UCSD-AML1 (cell line): ENCODE measurements at regions not wholly inside any gene's neighbourhood (a gene's known extent, or its start where the extent isn't known, plus 50 kb on each side); places are given as distances from the start of the nearest gene placed in this dataset.

Experiments used
- DNase-seq: peaks from one replicate; lab custom pipeline; 2025; ENCODE audit not compliant: unreplicated experiment; lab: John Stamatoyannopoulos, UW

DNA sequence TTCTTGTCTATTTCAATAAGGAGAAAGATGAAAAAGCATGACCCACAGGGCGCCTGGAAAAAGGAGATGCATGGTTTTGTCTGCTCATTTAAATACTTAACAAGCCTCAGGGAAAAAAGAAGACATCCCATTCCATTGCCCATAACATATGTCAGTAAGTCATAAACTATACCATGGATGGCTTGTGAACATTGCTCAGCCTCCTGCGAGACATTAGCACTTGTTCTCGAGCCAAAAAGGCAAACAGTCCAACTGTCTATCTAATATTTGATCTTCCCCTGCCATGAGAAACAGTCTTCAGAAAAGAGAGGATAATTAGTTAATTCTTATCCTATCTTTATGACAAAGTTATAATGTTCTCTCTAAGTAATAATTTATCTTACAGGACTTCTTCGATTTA lies 527.4 kb downstream of the HACE1 start:
- no peak for DNase-seq

- DNase-seq: peak; percentile 15
These were observed 533.3 kb downstream of the HACE1 start for GRCh38 chr6:104326173-104327001.

DNA sequence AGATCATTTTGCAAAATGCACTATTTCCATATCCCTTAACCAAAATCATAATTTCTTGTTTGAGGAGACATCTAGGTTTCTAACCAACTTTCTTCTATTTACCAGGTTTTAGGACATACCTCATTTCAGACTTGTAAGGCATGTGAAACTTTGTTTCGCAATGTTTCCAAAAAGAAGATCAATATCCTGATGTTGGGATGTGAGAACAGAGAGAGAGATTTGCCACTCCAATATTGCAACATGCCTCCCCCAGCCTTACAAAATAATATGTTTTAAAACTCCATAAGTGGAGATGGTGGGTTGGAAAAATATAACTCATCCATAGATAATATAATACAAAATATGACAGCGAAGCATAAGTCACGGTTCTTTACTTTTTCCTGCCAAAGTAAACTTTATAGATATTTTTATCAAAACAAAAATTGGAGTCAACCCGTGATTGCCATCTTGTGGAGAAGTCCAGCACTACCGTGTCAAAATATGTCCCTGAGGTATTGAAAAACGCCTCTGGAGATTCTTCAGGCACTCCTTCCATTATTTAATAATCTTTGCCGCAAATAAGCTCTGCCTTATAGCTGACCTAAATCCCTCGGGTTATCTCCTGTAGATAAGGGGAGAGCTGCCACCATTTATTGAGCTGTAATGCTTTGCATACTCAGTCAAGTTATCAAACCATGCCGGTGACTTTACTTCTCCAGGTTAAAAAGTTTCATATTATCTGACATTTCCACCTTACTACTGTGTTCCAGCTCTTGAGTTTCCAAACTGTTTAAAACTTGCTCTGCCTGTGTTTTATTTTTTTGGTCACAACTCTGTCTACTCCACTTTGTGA lies 534.2 kb downstream of the HACE1 start:
- DNase-seq: peak; percentile 9

- no peak for DNase-seq
These were observed 535.4 kb downstream of the HACE1 start for GRCh38 chr6:104324301-104324700.

DNA sequence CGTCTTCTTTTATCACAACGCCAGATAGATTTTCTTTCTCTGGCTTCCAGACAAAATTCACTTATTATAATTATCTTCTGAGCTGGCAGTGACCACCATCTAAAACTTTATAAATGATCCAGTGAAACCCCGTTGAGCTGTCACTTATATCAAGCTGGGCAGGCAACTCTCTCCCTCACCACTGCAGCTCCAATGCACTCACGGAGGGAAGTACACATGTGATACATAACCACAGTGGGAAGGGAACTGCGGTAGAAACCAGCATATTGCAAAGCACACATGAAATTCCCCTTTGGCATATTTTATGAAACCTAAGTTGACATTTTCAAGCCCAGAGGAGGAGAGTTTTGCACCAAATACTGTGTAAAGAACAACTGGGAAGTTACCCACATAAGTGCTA lies 536.9 kb downstream of the HACE1 start:
- peak; percentile 23 for DNase-seq

- no peak for DNase-seq
These were observed 538.4 kb downstream of the HACE1 start for GRCh38 chr6:104321301-104321700.

GRCh38 chr6:104320896-104321295 lies 538.8 kb downstream of the HACE1 start:
- DNase-seq: peak; percentile 12

DNA sequence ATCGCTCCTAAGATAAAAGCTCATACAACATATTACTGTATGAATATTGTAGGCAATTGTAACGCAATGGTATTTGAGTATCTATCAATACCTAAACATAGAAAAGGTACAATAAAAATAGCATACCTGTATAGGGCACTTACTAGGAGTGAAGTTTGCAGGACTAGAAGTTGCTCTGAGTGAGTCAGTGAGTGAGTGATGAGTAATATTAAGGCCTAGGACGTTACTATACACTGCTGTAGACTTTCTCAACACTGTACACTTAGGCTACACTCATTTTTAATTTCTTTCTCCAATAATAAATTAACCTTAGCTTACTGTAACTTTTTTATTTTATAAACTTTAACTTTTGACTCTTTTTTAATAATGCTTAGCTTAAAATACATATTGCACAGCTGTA lies 546.9 kb downstream of the HACE1 start:
- DNase-seq: no peak

GRCh38 chr6:104306211-104306610 lies 553.5 kb downstream of the HACE1 start:
- no peak for DNase-seq

- DNase-seq: no peak
These were observed 554.5 kb downstream of the HACE1 start for GRCh38 chr6:104305206-104305605.

GRCh38 chr6:104301951-104302350 lies 557.8 kb downstream of the HACE1 start:
- DNase-seq: no peak

DNA sequence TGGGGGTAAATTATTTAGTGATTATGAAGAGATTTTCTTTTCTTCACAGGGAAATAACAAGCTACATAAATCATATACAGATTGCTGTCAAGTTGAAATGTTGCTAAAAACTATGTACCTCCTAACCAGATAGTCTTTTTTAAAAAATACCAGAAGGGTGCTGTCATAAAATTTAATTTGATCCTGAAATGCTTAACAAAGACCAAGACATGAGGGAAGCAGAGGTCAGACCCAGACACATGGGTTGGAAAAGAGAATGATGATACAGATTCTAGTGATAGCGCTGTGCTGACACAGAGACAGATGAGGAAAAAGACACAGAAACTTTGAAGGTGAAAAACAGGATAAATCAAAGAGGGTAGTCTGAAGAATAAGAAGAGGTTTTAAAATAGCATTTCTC lies 573.1 kb downstream of the HACE1 start:
- DNase-seq: no peak

GRCh38 chr6:104284872-104285271 lies 574.8 kb downstream of the HACE1 start:
- DNase-seq: no peak

- no peak for DNase-seq
These were observed 577.1 kb downstream of the HACE1 start for GRCh38 chr6:104282581-104282980.

- no peak for DNase-seq
These were observed 578.3 kb downstream of the HACE1 start for GRCh38 chr6:104281370-104281769.

DNA sequence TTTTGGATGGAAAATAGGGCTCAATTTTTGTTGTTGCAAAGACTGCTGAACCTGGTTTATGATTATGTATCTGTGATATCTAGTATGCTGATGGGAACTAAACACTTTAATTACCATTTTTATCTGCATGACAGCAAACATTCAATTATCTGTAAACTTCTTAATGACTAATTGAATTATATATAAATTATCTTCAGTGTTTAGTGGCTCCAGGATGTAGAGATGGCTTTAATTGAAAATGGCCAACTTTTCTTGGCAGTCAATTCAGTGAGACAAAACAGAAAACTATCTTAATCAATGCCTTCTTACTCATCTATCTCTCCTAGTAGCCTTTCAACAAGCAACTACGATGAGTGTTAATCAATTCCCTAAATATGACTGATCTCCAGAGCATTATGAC lies 591.3 kb downstream of the HACE1 start:
- DNase-seq: no peak

- DNase-seq: no peak
These were observed 592.8 kb downstream of the HACE1 start for GRCh38 chr6:104266922-104267321.

- DNase-seq: no peak
These were observed 603.1 kb downstream of the HACE1 start for GRCh38 chr6:104256646-104257045.

DNA sequence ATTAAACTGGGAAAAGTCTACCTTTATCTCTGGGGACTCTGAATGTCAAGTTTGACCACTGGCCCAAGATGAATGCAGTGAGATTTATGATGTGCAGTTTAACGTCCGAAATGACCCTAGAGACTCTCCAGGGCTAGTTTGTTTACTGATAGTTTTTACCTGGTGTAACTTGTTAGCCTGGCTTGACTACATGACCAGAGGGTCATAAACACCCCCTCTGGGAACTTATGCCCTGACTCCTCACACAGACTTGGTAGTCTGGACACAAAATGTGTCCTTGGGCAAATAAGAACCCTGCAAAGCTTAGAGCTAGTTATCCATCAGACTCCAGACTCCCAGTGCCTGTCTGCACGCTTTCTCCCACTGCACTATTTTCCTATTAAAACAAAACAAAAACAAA lies 606.5 kb downstream of the HACE1 start:
- DNase-seq: no peak

DNA sequence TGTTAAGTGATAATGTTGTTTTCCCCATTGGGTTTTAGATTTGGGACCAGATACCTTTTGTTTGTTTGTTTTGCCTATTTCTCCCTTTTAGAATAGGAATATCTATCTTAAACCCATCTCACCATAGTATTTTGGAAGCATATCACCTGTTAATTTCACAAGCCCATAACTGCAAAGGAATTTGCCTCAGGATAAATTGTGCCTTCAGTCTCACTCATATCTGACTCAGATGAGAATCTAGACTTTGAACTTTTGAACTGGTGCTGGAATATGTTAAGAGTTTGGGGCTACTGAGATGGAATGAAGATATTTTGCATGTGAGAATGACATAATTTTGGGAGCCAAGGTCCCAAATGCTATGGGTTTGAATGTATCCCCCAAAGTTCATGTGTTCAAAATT lies 607.4 kb downstream of the HACE1 start:
- no peak for DNase-seq

GRCh38 chr6:104251651-104252050 lies 608.1 kb downstream of the HACE1 start:
- DNase-seq: no peak

- DNase-seq: no peak
These were observed 618.9 kb downstream of the HACE1 start for GRCh38 chr6:104240865-104241264.
